ENCODE measurements at regions not wholly inside any gene's neighbourhood (a gene's known extent, or its start where the extent isn't known, plus 50 kb on each side); places are given as distances from the start of the nearest gene placed in this dataset.

DNA sequence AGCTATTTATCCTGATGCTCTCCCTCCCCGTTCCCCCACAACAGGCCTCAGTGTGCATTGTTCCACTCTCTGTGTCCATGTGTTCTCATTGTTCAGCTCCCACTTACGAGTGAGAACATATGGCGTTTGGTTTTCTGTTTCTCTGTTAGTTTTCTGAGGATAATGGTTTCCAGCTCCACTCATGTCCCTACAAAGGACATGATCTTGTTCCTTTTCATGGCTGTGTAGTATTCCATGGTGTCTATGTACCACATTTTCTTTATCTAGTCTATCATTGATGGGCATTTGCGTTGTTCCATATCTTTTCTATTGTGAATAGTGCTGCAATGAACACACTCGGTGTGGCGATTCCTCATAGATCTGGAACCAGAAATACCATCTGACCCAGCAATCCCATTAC lies 225.9 kb upstream of the CDH4 start:
- no peak for DNase-seq (ENCODE audit: low read depth in 4 of 4, low spot score in 1 of 4)

DNA sequence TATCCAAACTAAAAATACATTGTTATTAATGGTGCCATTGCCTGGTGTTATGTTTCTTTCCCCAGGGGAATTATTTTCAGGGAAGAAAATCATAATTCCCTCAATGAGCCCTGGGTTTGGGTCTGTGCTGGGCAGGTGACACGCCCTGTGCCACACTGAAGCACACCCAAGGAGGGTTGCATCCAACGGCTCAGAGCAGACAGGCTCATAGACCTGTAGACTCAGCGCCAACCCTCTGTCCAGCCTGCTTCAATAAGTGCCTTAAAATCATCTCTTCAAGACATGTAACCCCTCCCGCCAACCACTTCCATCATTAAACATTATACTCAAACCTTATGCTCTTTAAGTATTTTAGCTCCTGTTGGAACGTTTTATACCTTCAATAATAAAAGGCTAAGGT lies 225.3 kb upstream of the CDH4 start:
- DNase-seq (ENCODE audit: low read depth in 4 of 4, low spot score in 1 of 4) = no peak

DNA sequence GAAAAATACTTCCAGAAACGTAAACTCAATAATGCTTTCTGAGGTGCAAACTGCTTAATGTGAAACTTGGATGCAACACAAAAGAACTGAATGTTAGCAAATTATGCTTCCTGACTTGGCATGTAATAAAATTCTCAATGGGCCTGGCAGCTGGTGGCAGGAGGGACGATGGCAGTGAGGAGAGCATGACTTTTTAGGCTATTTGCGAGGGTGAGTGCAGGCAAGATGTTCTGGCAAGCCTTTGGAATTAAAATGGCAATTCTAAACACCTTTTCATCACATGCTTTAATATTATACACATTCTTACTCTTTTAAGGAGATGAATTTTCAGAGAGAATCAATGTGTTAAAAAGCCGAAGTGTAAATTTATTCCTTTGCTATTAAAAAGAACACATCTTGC lies 224.8 kb upstream of the CDH4 start:
- no peak for DNase-seq (ENCODE audit: low read depth in 4 of 4, low spot score in 1 of 4)

DNA sequence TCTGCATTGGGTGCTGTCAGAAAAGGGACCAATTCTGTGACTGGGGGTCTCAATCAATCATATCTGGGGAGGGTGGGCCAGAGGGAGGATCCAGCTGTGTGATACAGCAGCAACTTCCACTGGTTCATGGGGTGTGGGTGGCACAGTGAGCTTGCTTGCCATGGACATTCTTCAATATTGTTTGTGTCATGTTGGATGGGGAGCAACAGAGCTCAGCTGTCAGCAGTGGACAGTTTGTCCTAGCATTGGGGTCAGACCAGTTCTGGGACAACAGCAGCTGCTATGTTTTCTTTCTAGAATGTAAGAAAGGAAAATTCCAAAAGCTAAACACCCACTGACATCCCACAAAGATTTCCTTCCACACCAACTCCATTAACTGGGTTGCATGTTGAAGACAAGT lies 221.9 kb upstream of the CDH4 start:
- DNase-seq (ENCODE audit: low read depth in 4 of 4, low spot score in 1 of 4) = no peak

DNA sequence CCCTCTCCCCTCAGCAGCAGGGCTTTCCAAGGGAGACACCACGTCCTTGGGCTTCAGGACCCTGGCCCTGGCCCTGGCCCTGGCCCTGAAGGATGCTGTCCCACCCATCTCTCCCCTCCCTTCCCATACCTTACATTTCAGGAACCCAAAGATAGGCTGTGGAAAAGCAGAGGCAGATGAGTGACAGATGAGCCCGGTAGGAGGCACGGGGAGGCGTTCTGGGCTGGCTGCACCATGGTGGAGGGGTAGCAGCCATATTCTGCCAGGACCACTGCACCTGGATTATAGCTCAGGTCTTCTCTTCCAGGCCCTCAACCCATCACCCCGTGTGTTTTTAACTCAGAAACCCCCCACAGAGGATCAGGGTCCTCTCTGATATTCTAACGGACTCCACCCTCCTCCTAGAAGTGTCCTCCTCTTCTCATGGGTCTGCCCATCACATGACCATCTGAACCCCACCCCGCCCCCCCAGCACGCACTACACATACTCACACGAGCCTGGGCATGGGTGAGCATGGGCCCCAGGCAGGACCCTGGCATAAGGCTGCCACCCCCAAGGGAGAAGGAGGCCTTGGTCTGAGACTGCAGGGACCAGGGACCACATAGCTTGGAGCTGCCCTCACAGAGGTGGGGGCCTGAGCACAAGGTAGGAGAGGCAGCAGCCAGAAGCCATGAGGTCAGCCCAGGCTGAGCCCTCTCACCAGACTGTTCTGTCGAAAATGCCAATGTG lies 220.8 kb upstream of the CDH4 start:
- no peak for DNase-seq (ENCODE audit: low read depth in 4 of 4, low spot score in 1 of 4)

DNA sequence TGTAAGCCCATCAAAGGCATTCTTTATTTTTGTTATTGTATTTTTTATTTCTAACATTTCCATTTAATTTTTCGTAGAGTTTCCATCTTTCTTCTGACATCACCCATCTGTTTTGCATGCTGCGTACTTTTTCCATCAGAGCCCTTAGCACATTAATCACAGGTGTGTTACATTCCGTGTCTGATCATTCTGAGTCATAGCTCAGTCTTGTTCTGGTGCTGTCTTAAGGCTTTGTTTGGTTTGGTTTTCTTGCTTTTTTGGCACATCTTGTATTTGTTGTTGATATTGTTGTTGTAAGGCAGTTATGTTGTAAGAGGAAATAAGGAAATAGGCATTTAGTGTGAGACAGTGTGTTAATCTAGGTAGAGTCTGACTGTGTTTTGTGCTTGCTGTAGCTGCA lies 214.6 kb upstream of the CDH4 start:
- no peak for DNase-seq (ENCODE audit: low read depth in 4 of 4, low spot score in 1 of 4)

DNA sequence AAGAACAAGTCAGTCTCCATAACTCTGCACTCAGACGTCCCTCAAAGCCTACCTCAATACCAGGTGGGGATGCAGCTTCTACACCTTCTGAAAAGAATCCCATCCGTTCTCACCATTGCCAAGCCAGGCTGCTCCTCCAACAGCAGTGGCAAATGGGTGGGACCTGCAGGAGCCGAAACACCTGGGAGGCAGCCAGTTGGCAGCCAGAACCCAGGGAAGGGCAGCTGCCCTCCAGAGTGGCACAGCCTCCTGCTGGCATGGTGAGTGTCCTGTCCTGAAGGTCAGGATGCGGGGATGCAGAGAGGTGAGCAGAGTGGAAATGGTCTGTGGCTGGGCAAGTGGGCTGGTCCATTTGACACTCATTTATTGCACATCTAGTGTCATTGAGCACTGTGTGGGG lies 210.6 kb upstream of the CDH4 start:
- DNase-seq (ENCODE audit: low read depth in 4 of 4, low spot score in 1 of 4) = no peak

DNA sequence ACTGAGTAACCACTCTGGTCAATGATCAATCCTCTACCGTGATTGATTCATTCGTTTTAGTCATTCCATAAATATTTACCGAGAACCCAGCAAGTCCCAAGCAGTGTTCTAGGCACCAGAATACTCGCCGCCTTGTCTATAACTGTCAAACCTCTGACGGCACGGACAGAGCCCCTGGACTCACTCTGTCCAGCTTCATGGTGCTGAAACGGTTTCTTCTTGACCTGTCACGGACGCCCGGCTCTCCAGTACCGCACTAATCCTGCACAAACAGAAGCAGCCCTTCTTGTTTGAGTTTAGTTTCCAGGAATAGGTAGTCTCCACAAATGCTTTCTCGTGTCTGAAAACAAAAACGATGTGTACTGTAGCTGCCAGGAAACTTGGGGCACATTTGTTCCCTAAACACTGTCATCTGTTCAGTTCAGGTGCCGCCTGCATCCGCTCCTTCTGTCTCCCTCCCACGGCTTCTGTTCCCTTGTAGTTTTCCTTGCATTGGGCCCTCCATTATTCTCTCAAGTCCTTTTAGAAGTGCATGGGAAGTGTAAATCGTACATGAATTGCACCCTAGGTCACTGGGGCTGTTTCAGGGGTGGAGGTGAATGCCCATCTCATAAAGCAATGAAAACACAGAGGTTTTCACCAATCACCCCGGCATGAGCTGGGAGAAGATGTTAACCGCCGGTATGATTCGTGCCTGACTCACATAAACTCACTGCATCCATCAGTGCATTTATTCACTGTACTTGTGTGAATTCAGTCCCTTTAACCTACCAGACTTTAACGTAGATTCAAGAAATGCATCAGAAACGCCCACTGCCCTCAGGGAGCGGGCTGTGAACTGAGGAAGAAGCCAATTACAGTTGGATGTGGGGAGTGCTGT lies 209.3 kb upstream of the CDH4 start:
- no peak for DNase-seq (ENCODE audit: low read depth in 4 of 4, low spot score in 1 of 4)

DNA sequence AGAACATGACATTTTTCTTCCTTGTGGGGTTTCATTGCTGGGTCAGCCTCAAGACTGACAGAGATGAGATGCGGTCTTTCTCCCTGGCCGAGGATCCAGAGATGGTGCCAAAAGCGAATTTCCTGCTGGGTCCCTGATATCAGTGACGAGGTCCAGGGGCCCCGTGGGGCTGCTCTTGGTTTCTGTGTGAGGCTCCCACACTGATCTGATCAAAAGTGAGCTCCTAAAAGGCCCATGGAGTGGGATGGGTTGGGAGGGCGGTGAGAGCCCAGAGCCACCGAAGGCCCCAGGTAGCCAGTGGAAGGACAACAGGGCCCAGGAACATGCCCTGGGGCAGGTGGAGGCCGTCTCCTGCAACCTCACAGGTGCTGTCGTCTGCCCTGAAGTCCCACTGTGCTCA lies 208.4 kb upstream of the CDH4 start:
- DNase-seq (ENCODE audit: low read depth in 4 of 4, low spot score in 1 of 4) = no peak

DNA sequence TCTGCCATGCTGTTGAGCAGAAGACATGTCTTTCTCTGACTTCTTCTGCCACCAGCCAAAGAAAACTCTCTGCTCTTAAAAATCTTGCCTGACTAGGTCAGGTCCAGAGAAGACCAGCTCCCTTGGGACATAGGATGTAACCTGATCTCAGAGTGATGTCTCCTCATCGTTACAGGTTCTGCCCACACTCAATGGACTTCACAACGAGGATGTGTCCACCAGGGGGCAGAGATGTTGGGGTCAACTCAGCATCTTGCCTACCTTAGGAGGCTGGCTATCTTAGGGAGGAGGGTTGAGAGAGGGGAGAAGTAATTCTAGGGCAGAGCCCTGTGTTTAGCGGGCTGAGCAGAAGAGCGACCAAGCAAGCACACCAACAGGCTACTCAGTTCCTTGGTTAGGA lies 207.6 kb upstream of the CDH4 start:
- no peak for DNase-seq (ENCODE audit: low read depth in 4 of 4, low spot score in 1 of 4)

DNA sequence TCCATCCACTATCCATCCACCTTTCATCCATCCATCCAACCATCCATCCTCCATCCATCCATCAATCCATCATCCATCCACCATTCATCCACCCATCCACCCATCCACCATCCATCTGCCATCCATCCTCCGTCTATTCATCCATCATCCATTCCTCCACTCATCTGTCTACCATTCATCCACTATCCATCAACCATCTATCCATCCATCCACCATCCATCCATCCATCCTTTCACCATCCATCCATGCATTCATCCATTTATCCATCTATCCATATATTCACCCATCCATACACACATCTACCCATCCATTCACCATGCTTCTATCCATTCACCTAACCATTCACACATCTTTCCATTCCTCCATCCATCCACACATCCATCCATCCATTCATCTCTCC lies 207.0 kb upstream of the CDH4 start:
- no peak for DNase-seq (ENCODE audit: low read depth in 4 of 4, low spot score in 1 of 4)

DNA sequence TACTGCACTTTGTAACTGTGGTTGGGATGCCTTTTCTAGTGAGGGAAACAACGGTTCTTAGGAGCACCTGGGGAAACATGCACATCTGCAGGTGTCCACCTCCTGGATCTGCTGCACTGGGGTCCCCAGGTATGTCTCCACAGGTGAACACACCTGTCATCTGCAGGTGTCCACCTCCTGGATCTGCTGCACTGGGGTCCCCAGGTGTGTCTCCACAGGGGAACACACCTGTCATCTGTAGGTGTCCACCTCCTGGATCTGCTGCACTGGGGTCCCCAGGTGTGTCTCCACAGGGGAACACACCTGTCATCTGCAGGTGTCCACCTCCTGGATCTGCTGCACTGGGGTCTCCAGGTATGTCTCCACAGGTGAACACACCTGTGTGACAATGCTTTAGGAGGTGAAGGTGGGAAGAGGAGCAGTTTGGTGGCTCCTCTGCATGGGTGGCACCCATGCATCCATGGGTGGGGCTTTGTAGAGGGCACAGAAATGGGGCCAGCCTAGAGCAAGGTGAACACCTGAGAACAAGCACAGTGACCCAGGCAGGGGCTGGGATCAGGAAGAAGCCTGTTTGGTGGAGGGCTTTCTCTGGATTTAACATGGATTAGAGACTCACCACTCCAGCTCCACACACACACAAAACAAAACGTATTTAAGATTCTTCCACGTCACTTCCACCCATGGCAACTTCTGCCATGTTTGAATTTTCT lies 206.0 kb upstream of the CDH4 start:
- no peak for DNase-seq (ENCODE audit: low read depth in 4 of 4, low spot score in 1 of 4)

DNA sequence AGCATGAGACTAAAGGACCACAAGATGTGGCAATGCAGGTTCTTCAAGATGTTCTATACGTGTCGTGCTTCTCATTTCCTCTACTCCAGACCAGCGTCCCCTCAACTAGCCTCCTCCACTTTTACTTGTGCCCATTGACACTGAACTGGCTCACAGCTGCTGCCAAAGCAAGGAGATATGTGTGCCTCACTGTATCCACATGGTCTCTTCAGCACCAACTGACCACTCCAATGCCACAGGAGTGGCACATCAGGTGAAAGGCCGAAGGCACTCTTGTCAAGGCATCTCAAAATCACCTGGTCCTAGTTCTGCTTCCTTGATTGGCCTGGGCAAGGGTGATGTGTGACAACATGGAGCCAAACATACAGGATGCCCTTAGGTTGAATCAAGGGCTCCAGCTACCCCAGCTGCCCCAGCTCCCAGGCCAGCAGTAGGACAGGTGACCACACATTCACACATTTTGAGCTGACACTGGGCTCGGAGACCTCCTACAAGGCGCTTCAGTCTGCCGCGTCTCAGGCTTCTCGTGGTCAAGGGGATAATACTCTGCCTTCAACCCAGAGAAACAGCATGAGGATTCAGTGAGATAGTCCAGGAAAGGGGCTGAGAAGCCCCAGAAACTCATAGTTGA lies 205.2 kb upstream of the CDH4 start:
- no peak for DNase-seq (ENCODE audit: low read depth in 4 of 4, low spot score in 1 of 4)

DNA sequence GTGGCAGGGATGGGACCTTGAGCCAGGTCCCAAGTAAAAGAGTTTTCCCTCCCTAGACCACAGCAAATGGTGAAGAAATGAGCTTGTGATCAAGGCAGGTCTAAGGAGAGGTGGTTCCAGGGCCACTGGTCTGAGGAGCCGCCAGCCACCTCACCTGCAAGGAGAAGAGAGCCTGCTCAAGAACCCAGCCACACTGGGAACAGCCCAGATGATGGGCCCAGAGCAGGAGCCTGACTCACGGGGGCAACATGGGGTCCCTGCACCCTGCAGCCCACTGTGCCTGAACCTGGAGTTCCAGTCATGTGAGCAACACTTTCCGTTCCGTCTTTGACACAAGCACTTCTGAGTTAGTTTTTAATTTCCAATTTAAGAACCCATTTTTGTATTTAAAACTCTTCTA lies 204.5 kb upstream of the CDH4 start:
- no peak for DNase-seq (ENCODE audit: low read depth in 4 of 4, low spot score in 1 of 4)

DNA sequence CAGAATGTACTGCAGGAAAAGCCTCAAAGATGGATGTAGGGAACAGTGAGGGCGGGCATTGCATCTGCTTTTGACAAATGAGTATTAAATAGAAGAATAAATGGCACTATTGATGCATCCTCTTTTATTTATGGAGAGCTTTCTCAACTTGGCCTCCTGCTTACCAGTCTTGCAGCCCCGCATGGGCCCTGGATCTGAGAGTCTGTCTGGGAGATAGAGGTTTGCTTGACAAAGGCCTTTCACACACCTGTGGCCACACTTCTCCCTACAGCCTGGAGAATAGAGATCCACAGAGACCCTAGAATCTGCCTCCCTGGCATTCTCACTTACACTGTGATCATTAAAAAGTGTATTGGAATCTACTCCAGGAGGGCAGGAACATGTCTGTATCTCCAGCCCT lies 203.8 kb upstream of the CDH4 start:
- DNase-seq (ENCODE audit: low read depth in 4 of 4, low spot score in 1 of 4) = no peak

DNA sequence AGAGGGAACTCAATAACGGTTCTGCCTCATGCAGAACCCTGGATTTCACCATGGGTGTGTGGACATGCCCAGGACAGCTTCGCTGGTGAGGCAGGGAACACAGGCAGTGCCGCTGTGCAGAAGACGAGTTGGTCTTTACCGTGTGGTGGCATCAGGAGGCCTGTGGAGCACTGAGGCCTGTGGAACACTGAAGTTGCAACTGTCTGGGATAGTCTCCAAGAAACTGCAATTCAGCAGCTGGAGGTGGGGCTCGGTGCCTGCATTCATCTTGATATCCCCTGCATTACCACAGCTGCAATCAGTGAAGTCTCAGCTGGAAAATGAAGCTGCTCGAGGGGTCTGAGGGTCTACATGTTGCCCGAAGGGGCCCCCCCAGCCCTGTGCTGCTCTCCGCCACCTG lies 202.4 kb upstream of the CDH4 start:
- no peak for DNase-seq (ENCODE audit: low read depth in 4 of 4, low spot score in 1 of 4)

DNA sequence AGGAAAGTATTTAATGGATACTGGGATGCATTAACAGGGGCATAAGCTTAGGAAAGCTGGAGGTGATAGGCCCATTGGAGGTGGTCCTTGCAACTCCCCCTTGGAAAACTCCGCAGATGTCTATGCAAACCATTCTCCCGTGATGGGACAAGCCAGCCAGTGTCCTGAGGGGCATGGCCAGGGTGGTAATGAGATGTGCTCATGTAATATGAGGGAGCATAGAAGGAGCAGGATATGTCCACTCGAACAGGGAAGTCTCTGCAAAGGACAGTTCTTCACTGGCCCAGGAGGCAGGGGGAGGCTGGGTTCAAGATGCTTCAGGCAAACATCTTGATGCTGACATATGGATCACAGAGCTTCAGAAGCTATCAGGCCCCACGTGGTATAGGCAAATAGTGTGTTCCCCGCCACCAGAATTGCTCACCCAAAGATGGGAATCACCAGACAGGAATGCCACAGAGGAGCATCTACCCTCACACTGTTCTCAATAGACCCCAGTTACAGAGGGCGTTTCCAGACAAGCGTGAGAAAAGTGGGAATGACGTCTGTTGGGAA lies 201.6 kb upstream of the CDH4 start:
- DNase-seq (ENCODE audit: low read depth in 4 of 4, low spot score in 1 of 4) = no peak

DNA sequence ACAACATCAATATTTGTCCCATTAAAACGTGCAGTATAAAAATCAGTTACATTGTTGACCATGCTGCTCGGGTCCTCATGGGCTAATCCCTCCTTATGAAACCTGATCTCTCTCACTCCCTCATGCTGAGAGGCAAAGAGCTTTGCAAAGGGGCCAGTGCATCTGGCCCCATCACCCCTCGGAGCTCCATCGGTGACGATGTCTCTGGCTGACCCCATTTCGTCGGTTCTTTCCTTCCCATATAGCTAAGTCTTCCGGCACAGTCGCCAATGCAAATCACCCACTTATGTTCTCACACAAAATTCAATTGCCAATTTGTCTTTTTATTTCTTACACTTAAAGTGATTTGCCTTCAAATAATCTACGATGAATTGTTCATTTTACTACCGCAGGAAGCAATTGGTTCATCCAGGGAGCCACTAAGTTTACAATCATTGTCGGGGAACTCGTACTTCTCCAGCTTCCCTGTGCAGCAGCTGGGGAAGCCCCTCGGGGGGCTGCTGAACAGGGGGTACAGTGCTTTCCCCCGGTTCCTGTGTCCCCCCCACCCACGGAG lies 199.8 kb upstream of the CDH4 start:
- DNase-seq (ENCODE audit: low read depth in 4 of 4, low spot score in 1 of 4) = no peak

DNA sequence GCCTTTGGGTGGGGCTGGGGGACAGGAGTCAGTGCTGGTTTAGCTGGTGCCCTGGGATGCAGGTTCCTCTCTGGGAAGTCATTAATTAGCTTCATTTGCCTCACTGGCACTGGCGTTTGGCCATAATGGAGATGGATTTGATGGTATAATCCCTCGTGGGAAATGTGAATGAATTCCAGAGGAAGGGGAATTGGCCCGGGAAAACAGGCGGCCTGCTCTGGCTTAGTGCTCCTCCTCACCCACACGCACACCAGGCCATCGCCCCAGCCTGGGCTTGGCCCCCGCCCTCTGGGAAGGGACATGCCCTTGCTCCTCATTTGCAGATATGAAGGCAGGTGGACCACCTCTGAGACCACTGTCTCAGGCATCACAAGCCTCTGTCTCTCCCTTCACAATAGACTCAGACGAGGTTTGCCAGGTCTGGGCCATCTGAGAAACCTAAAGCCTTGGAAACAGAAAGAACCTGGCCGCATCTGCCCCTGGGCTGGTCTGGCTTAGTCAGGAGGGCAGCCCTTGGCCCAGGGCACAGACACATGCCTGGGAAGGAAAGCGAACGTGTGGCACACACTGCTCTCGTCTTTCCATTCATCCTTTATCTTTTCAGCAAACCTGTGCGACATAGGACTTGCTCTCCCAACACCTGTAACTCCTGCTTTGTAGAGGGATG lies 199.2 kb upstream of the CDH4 start:
- DNase-seq (ENCODE audit: low read depth in 4 of 4, low spot score in 1 of 4) = no peak

DNA sequence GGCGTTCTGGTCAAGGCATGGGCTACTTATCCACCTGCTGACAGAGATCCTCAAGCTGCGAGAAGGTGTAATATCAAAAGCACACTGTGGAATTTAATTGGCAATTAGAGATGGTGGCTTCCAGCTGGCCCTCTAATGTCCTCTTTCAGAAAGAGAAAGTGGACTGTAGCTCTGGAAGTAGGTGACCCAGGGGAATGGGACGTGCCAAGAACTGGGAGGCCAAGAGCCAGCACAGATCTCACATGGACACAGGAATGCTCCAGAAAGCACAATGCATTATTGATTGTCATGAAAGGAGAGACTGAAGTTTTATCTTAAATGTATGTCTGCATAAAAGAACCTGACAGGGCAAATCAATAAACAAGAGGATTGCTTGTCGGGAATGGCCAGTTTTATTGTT lies 198.6 kb upstream of the CDH4 start:
- no peak for DNase-seq (ENCODE audit: low read depth in 4 of 4, low spot score in 1 of 4)

DNA sequence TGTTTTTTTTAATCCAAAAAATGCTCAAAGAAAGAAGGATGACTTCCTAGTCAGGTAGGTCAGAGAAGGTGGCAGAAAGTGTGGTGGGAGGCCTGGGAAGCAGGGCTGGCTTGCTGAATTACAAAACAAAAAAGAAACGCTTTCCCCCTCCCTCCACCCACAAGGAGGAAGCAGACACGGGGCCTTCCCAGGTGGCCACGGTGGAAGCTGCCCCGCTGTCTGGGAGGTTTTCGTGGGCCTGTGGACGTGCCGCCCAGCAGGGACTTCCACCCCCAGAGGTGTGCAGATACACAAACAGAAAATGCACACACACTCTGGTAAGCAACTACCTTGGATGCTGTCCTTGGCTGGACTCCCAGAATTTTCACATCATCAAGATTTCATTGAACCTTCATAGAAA lies 198.2 kb upstream of the CDH4 start:
- no peak for DNase-seq (ENCODE audit: low read depth in 4 of 4, low spot score in 1 of 4)
